GM11168 (cell line): ENCODE measurements at regions not wholly inside any gene's neighbourhood (a gene's known extent, or its start where the extent isn't known, plus 50 kb on each side); places are given as distances from the start of the nearest gene placed in this dataset.

Source experiments
- in situ Hi-C: fragments of 300-500 bp; cut with MboI; formaldehyde crosslinking; loops from one replicate; pipeline ENCODE4 v1.12.0; 2022; ENCODE audit warnings: low sequenced_read_pairs; ENCODE audit not compliant: unreplicated experiment

DNA sequence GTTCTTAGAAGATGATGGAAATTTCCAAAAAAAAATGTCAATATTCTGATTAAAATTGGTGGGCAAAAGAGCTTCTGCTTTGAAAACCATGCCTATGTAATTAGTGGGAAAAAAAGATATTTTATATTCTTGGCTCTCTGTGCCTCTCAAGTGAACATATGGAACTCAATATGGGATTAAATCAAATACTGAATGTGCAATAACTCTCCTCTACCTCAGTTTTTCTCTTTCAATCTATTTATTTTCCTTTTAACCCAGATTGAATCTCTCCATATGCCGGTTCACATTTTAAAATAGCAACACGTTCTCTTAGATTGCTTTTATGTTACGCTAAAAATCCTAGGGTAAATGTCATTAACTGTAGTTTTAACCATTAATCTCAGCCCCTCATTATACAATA, 224.2 kb upstream of the PABPC4L start:
- in situ Hi-C loops, result no loop called here

DNA sequence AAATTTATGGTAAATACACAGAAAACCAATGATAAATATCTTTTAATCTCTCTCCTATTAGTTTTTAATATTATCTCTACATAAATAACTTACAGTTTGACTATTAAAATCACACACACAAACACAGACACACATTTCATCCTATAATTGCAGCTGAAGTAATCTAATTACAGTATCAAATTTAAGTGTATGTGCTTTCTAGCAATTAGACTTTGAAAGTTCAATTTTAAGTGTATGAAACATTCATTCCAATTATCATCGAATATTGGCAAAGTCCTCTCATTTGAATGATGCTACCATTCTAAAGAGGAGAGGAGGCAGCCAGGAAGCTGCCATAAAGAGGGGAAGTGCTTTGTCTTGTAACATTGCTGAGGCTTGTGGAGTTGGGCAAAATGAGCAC, 221.2 kb upstream of the PABPC4L start:
- in situ Hi-C loops, result no loop called here

GRCh38 chr4:134421734-134422133, 220.1 kb upstream of the PABPC4L start:
- in situ Hi-C loops, result no loop called here

- in situ Hi-C loops, result no loop called here
Measured at GRCh38 chr4:134408897-134409296, 207.3 kb upstream of the PABPC4L start.

DNA sequence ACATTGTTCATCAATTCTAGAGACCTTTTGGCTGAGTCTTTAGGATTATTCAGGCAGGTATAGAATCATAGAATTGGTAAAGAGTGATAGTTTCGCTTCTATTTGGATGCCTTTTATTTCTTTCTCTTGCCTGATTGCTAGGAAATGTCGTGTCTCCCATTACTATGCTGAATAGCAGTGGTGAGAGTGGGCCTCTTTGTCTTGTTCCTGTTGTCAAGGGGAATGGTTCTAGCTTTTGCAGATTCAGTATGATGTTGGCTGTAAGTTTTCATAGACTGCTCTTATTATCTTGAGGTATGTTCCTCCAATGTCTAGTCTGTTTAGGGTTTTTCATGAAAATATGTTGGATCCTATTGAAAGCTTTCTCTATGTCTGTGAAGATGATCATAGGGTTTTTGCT, 200.2 kb upstream of the PABPC4L start:
- in situ Hi-C loops, result no loop called here

DNA sequence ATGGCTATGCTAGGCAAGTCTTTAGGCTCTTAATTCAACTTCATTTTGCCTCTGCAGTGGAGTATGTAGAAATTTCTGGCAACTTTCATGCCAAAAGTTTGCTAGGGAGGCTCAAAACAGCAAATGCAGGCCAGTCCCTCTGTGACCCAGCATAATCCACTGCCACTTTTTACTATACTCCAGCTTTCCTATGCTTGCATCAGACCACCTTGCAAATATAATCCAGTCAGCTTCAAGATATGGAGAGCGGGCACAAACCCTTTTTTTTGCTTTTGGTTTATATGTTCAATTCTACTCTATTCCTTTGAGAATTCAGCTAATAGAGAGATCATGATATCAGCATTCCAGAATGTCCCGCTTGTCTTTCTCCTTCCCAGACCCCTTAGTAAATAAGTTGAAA, 192.0 kb upstream of the PABPC4L start:
- in situ Hi-C loops, result no loop called here

GRCh38 chr4:134390319-134390718, 188.7 kb upstream of the PABPC4L start:
- in situ Hi-C loops, result no loop called here

DNA sequence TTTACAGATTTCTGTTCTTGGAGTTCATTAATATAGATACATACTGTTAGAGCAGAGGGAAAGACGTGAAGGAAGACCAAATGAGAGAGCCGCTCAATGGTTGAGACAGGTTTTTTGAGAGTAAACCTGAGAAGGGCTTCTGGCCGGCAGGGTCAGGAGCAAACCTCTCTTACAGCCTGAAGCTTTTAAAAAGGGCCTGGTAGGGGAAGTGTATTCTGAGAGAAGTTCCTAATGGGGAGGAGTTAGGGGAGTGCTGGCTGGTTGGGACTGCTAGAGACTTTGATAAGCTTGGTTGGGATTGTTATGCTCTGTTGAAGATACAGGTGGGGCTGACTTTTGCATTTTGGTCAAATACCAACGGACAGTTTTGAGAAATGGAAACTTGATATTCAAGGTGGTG, 186.8 kb upstream of the PABPC4L start:
- in situ Hi-C loops, result no loop called here

DNA sequence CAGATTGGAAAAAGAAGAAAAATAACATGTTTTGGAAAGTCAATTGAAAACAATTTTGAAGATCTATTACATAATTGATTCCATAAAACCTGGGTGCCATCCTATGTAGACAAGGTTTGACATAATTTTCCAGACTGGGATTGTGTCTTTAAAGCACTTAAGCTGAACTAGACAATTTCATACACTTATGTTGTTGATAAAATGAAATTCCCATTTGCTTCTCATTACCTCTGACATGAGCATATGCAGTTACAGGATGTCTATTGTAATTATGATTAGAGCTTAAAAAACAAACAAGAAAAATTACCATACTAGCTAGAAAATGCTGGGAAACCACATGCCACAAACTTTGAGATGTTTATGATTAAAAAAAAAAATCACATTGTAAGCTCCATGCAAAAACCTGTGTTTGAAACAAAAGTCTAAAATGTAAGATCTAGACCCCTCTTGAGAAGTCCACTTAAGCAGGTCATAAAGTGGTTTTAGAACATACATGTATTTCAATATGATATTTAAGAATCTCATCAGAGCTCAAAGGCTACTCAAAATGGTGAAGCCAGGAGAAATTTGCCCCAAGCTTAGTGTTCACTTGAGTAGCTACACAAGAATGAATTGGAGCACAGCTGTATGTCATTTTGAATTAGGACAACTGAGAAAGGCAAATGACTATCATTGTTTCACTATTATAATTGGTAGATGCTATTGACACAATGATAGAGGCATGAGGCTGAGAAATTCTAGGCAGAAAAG, 181.1 kb upstream of the PABPC4L start:
- in situ Hi-C loops, result no loop called here

GRCh38 chr4:134375775-134376174, 174.2 kb upstream of the PABPC4L start:
- in situ Hi-C loops, result no loop called here

DNA sequence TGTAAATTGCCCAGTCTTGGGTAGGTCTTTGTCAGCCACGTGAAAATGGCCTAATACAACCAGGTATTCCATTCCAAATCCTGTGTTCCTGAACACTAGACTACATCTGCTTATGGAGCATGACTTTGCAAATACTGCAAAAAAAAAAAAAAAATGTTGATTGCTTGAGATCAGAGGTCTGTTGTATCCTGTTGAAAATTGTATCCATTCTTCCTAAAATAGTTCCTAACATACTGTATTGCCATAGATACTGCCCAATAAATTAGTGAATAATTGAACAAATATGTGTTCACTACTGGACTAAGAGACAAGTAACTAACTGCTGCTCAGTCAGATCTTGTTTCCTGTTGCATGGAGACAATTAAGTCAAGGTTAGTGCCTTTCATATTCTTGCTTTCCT, 164.3 kb upstream of the PABPC4L start:
- in situ Hi-C loops, result no loop called here

DNA sequence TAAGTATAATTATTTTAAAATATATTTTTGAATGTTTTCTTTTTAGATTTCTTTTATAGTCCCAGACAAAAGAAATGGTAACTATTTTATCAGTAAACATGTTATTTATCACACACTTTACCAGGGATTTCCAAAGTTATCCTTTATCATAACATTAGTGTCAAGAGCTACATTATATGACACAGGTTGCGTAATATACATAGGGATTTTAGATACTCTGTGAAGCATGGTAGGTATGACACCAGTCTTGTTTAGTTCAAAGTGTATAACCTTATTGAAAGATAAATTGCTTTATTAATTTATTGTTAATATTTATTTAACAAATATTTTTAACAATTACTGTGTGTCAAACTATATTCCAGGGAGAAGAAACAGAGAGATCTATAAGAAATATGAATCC, 163.3 kb upstream of the PABPC4L start:
- in situ Hi-C loops, result no loop called here

GRCh38 chr4:134345244-134345643, 143.7 kb upstream of the PABPC4L start:
- in situ Hi-C loops, result no loop called here

DNA sequence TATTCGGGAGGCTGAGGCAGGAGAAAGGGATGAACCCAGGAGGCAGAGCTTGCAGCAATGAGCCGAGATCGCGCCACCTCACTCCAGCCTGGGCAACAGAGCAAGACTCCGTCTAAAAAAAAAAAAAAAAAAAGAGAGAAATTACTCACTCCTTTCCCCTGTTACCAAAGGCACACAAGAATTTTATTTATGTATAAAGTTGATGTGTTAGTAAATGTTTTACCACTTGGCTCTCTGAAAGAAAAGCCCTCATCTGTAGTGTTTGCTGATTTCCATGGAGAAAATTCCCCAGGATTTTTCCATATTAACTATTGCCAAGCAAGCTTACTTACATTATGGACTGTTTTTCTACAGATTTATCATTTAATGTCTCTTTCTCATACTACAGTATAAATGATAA, 142.1 kb upstream of the PABPC4L start:
- in situ Hi-C loops, result no loop called here

- in situ Hi-C loops, result no loop called here
Measured at GRCh38 chr4:134343081-134343480, 141.5 kb upstream of the PABPC4L start.

DNA sequence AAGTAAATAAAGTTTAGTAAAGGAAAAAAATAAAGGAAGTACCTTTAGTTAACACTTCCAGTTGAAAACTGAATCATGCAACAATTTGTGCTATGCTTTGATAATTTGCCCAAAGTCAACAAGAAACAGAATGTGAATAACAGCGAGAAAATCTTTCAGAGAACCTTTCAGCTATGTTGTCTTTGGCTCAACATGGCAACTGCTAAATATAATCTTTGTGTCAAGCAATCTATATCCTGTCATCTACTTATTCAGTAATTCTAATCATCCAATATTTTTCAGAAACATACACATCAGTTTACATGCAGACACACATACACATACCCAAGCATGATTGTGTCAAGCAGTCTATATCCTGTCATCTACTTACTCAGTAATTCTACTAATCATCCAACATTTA, 136.0 kb upstream of the PABPC4L start:
- in situ Hi-C loops, result no loop called here

DNA sequence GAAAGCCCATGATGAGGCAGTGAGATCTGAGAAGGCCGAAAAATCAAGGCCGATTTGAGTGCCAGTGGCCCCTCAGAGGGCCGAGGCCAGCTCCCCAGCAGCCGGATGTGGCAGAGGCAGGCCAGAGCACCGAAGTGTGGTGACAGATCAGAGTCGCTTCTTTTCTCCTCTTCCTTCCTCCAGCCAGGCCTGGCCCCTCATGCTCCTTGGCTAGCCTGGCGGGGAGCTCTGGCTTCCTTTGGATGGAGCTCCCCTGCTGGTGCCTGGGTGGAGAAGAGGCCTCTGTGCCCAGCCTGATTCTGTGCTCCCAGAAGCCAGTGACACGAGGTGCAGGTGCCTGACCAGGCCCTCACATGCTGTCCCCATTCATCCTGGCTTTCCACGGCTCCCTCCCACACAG, 127.2 kb upstream of the PABPC4L start:
- in situ Hi-C loops, result no loop called here

DNA sequence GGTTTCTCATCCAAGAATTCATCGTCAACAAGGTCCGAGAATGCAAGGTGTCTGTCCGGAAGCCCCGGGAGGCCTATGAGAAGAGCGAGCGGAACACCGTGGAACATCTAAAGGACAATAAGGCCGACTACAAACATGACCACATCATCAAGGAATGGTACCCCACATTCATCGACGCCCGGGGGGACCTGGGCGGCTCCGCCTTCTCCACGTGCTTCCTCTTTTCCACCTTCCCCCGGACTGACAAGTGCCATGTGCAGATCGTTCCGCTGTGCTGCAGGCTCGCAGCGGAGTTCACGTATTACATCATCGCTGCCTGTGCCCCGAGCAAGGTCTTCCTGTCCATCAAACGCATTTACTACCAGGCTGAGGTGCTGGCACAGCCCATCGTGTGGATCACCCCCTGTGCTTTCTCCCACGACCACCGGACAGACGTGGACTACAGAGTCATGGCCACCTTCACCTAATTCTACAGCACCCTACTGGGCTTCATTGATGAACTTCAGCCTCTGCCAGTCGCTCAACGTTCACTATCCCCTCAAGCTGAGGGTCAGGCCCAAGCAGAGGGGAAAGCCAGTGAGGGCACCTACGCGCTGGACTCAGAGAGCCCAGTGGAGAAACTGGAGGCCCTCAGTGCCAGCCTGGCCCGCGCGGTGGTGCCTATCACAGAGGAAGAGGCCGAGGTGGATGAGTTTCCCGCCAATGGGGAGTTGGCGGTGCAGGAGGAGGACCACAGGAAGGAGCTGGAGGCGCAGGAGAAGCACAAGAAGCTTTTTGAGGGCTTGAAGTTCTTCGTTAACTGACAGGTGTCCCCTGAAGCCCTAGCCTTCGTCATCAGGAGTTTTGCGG, 125.9 kb upstream of the PABPC4L start:
- in situ Hi-C loops, result no loop called here

DNA sequence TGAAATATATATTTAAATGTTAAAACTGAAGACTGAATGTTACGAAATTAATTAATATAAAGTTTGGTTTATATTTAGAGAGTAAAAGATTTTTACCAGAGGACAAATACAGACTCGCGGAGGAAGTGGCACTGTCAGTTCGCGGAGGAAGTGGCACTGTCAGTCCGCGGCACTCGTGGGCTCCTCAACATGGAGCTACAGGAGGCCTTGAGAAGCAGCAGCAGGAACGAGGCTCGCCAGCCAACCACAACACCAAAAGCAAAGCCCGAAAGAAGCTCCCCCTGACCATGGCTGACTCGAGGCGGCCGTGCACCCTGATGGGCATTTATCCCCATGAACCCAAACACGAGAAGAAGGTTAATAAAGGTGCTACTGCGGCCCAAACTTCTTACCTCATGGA, 125.3 kb upstream of the PABPC4L start:
- in situ Hi-C loops, result no loop called here

GRCh38 chr4:134324179-134324578, 122.6 kb upstream of the PABPC4L start:
- in situ Hi-C loops, result no loop called here

DNA sequence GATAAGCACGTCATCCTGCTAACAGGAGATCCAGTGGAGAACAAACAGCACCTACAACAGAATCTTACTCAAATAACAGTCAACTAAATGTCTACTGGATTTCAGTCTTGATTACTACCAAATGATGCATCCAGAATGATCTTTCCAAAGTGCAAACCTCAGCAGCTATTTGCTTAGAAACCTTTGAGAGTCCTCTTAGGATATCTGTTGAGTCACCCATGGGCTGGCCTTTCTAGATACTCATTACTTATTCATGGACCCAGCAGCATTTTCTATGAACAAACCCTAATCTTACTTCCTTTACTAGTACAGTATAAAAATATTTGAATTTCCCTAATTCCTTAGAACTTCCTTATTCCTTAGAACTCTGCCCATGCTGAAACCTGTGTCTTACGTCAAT, 118.5 kb upstream of the PABPC4L start:
- in situ Hi-C loops, result no loop called here

DNA sequence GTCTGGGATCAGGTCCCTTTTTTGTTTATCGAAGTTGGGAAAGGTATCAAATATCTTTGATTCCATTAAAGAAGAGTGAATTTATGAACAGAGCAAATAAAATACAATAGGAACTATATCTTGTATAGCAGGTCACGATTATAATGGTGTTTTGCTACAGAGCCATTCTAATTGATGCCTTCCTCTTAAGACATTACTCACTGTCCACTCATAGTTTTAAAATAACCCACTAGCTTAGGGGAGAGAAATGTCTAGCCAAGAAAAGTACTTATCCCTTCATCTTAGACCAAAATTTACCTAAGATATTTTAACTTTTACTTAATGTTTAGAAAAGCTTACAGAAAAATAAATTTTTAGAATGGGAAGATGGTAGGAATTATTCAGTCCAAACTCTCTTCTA, 112.0 kb upstream of the PABPC4L start:
- in situ Hi-C loops, result no loop called here
